ENCODE measurements at regions not wholly inside any gene's neighbourhood (a gene's known extent, or its start where the extent isn't known, plus 50 kb on each side); places are given as distances from the start of the nearest gene placed in this dataset.

DNA sequence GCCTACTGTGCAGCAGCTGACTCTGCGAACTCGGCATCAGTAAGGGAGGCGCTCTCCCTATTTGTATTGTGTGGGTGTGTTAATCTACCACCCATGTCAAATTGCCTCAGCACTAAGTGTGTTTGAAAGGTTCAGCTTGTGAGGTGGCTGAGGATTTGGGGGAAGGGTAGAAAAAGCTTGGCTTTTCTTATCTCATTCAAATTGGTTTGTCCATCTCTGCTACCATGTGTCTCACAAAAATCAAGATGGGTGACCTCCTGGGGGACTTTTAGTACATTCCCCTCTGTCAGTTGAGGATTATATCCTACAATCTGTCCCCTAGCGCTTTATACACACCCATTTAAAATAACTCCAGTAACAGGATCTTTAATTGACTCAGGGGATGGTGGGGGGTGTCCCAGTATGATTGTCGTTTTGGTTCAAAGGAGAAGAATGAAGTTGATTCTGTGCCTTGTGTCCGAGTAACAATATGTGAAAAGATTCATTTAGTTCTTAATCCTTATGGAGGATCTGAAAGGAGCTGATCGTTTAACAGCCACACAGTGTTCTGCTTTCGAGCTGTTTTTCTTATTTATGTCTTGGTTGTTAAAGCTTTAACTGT, 609.6 kb downstream of the PKHD1 start:
- DNase-seq (ENCODE audit: low spot score) = no peak
- Histone ChIP-seq H3K4me2 (no peak overlapping the region), H3K27ac (ENCODE audit: low read depth) (no peak overlapping the region)

More for the DNA sequence above, 609.6 kb downstream of the PKHD1 start:
- H4K20me1 ChIP-seq (replicated peaks; ENCODE audit: insufficient read depth) = no peaks in the 10 kb centered on the region
- Mint-ChIP-seq H3K4me1 (peaks cover 13% of the 10 kb centered on the region; the same call in 2 of the 3 replicates), H3K4me3 (no peak overlapping the region), H3K27me3 (ENCODE audit: insufficient read depth, low read depth, poor library complexity) (peaks cover 5% of the 10 kb centered on the region), H3K27ac (no peak overlapping the region), H3K9me3 (no peaks in the 10 kb centered on the region), H3K36me3 (ENCODE audit: low read depth) (no peaks in the 10 kb centered on the region)
- H3K4me1 ChIP-seq (ENCODE audit: insufficient read depth) = no peaks in the 10 kb centered on the region
- TF ChIP-seq NANOG (IDR thresholded peaks at IDR 0.05; ENCODE audit: borderline replicate concordance) (no peak), POLR2AphosphoS5 (IDR thresholded peaks at IDR 0.05; ENCODE audit: low read depth) (no peak), EZH2 (IDR thresholded peaks at IDR 0.05; ENCODE audit: low read depth, unreplicated experiment) (no peak), ZNF331 (CRISPR knock-in tag; IDR thresholded peaks at IDR 0.05; ENCODE audit: low read depth) (no peak), ZNF114 (CRISPR knock-in tag; IDR thresholded peaks at IDR 0.05) (no peak)
- TF ChIP-seq, protein P1, sequence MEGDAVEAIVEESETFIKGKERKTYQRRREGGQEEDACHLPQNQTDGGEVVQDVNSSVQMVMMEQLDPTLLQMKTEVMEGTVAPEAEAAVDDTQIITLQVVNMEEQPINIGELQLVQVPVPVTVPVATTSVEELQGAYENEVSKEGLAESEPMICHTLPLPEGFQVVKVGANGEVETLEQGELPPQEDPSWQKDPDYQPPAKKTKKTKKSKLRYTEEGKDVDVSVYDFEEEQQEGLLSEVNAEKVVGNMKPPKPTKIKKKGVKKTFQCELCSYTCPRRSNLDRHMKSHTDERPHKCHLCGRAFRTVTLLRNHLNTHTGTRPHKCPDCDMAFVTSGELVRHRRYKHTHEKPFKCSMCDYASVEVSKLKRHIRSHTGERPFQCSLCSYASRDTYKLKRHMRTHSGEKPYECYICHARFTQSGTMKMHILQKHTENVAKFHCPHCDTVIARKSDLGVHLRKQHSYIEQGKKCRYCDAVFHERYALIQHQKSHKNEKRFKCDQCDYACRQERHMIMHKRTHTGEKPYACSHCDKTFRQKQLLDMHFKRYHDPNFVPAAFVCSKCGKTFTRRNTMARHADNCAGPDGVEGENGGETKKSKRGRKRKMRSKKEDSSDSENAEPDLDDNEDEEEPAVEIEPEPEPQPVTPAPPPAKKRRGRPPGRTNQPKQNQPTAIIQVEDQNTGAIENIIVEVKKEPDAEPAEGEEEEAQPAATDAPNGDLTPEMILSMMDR (conservative IDR thresholded peaks at IDR 0.05; ENCODE audit: low read depth in 2 of 2) = no peak
- TF ChIP-seq, protein P2, sequence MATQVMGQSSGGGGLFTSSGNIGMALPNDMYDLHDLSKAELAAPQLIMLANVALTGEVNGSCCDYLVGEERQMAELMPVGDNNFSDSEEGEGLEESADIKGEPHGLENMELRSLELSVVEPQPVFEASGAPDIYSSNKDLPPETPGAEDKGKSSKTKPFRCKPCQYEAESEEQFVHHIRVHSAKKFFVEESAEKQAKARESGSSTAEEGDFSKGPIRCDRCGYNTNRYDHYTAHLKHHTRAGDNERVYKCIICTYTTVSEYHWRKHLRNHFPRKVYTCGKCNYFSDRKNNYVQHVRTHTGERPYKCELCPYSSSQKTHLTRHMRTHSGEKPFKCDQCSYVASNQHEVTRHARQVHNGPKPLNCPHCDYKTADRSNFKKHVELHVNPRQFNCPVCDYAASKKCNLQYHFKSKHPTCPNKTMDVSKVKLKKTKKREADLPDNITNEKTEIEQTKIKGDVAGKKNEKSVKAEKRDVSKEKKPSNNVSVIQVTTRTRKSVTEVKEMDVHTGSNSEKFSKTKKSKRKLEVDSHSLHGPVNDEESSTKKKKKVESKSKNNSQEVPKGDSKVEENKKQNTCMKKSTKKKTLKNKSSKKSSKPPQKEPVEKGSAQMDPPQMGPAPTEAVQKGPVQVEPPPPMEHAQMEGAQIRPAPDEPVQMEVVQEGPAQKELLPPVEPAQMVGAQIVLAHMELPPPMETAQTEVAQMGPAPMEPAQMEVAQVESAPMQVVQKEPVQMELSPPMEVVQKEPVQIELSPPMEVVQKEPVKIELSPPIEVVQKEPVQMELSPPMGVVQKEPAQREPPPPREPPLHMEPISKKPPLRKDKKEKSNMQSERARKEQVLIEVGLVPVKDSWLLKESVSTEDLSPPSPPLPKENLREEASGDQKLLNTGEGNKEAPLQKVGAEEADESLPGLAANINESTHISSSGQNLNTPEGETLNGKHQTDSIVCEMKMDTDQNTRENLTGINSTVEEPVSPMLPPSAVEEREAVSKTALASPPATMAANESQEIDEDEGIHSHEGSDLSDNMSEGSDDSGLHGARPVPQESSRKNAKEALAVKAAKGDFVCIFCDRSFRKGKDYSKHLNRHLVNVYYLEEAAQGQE (IDR thresholded peaks at IDR 0.05; ENCODE audit: unreplicated experiment) = no peak
- TF ChIP-seq, protein P3, sequence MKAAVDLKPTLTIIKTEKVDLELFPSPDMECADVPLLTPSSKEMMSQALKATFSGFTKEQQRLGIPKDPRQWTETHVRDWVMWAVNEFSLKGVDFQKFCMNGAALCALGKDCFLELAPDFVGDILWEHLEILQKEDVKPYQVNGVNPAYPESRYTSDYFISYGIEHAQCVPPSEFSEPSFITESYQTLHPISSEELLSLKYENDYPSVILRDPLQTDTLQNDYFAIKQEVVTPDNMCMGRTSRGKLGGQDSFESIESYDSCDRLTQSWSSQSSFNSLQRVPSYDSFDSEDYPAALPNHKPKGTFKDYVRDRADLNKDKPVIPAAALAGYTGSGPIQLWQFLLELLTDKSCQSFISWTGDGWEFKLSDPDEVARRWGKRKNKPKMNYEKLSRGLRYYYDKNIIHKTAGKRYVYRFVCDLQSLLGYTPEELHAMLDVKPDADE (IDR thresholded peaks at IDR 0.05) = no peak
- ATAC-seq = no peak
- no peaks in the 10 kb centered on the region for H3K79me2 ChIP-seq (replicated peaks; ENCODE audit: insufficient read depth)
- 0 out of 2 replicates have a peak overlapping the region, but pooled peaks have one; percentile 64 for H2AFZ ChIP-seq
- no peak overlapping the region for H3K4me3 ChIP-seq
- no peaks in the 10 kb centered on the region for H3K36me3 ChIP-seq (ENCODE audit: insufficient read depth)
- no peaks in the 10 kb centered on the region for H3K27me3 ChIP-seq (ENCODE audit: insufficient read depth)
- H3F3A ChIP-seq (replicated peaks; ENCODE audit: low read depth) = no peaks in the 10 kb centered on the region
- no peaks in the 10 kb centered on the region for H3K9me2 ChIP-seq (ENCODE audit: insufficient read depth)
